HG02885 (cell line): ENCODE measurements at regions not wholly inside any gene's neighbourhood (a gene's known extent, or its start where the extent isn't known, plus 50 kb on each side); places are given as distances from the start of the nearest gene placed in this dataset.

Experiments used
- ATAC-seq: cut with Tn5 transposase; IDR thresholded peaks from one replicate; pipeline ENCODE4 v1.9.1; 2021; ENCODE audit warnings: mild to moderate bottlenecking; ENCODE audit not compliant: unreplicated experiment, poor library complexity

DNA sequence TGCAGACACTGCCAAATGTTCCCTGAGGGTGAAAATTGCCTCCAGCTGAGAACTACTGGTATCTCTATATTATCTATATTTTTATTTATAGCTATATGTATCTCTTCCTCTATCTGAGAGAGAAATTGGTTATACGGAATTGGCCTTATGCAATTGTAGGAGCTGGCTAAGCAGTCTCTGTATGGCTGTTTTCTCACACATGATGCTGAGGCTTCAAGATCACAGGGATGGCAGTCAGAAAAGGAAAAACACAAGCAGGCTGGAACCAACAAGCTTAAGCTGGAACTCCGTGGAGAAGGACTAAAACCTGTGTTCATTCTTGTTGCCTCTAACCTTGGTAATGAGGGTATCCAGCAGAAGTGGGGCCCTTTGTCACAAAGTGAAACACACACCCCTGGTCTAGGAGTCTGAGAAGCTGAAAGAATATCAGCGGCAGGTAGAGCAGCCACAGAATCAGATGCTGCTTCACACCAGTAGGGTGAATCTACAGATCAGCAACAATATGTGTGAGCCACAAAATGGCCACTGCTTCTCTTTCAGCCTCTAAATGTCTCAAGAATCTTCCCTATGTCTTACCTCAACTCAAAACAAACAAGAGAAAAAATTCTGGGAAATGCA lies 166.5 kb upstream of the PPP1R2C start:
- no peak for ATAC-seq

DNA sequence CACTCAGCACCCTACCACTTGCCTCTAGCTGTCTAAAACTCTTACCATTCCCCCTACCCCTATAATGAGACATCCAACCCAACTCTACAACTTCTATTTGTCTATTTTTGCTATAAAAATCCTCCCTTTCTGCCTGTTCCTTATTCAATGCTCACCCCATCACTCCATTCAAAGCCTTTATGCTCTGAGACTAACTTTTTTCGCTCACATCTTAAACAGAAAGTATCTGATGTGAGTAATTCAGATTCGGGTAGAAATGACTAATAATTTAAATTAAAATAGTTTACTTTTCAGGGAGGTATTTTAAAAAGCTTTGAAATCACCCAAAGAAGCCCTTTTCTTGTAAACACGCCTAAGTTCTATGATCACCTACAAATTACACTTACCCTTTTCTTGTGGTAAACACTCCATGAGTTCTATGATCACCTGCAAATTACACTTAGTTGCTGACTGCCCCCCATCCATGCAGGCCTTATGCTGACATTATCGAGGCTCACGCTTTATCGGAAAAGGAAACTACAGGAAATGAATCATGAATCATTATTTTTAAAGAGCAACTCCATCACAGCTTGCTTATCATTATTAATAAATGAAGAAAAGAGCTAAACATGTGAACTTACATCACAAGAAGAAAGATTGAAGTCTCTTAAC lies 168.7 kb upstream of the PPP1R2C start:
- no peak for ATAC-seq

DNA sequence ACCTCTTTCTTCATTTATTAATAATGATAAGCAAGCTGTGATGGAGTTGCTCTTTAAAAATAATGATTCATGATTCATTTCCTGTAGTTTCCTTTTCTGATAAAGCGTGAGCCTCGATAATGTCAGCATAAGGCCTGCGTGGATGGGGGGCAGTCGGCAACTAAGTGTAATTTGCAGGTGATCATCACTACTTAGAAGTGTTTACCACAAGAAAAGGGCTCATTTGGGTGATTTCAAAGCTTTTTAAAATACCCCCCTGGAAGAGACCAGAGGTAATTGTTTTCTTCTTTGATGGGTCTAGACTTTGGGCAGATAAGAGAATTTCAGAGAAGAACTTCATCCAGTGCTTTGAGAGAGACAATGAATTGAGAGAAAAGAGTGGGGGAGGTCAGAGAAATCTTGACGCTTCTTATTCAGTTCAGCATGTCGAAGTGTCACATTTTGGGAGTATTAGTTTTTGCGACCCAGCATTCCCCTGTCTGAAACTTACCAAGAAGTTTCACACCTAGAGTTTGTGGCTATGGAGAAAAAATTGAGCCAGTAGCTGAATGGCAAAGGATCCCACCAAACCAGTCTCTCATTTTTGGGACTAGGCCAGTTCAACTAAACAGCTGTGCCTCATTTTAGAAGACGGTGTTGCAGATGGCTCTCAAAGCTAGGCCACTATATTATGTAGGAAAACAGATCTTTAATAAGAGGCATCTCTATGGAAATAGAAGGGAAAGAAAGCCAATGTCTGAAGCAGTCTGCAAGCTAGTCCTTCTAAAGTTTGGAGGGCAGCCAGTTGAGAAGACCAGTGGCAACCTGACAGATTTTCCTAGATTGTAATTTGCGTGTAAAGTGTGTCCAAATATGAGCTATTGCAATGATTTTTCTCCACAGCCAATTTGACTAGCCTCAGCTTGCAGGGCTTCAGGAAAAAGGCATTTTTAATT lies 171.0 kb upstream of the PPP1R2C start:
- no peak for ATAC-seq

DNA sequence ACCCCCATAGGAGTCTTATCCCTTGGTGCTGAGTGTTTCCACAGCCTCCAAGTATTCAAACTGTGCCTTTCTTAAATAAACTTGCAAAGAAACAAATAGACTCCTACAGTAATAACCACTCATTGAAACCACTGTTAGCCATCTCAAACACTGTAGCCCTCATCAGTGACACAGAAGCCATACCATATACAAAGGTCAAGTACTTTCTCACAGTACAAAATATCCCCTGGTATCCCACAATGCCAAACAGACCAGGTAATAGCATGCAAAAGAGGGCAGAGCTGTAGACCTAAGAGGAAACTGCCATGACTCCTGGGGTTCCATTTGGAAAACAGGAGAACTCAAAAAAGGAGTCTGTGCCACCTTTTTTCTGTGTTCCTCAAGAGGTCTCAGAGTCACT lies 173.8 kb upstream of the PPP1R2C start:
- ATAC-seq, result no peak

DNA sequence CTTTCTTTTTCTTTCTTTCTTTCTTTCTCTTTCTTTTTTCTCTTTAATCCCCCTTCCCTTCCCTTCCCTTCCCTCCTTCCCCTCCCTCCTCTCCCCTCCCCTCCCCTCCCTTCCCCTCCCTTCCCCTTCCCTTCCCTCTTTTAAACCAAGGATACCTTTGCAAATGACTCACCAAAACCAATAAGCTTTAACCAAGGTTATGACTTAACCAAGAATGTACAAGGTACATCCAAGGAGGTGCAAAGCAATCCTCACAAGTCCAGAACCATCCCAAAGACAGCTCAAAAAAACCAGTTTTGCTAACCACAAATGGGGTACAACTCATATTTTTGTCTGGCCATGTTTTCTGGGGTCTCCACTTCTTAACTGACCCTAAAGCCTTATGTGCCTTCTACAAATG lies 174.7 kb upstream of the PPP1R2C start:
- ATAC-seq, result no peak

DNA sequence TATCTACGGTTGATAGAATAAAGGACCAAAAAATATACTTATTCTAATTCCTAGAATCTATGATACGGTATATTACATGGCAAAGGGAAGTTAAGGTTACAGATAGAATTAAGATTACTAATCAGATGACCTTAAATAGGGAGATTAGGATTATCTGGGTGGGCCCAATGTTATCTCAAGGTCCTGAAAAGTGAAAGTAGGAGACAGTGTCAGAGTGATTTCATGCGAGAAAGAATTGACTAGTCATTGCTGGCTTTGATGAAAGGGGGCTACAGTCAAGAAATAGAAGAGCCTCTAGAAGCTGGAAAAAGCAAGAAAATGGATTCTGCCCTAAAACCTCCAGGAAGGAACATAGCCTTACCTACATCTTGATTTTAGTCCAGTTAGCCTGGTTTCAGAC lies 176.9 kb upstream of the PPP1R2C start:
- peak; percentile 27 for ATAC-seq

DNA sequence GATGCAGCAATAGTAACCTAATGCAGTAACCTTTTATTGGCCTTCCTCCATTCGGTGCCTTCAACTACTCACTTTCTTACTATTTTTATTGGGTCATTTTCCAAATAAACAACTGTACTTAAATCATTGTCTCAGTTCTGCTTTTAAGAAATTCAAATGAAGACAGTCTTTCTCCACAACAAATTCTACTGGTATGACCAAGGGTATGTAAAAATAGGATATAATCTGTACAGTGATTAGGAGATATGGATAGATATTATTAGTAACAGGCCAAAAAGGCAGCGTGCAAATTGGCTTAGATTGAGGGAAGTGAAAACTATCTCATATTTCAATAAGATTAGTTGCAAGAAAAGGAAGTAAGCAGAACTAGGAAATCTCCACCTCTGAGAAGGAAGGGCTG lies 177.4 kb upstream of the PPP1R2C start:
- peak; percentile 78 for ATAC-seq

DNA sequence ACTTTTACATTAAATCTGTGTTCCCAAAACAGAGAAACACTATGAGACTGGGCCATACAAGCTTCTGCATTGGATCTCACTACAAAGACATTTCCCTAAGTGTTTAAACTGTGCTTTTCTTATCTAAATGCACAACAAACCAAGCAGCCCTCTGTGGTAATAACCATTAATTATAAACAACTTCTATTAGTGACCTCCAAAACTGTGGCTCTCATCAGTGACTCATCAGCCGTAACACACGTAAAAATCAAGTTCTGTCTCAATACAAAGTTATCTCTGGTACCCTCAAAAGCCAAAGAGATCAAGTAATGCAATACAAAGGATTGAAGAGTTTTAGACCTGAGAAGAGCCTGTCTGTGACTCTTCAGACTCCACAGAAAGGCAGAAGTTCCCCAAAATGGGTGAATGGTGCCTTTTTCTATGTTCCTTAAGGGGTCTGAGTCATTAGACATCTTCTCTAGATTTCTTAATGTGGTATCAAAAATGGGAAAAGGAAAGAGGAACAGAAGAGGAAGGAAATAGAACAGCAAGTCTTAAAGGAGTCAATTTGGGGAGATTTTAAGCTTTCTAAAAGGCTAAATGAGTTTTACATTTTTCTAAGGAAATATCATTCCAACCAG lies 189.8 kb upstream of the PPP1R2C start:
- no peak for ATAC-seq

DNA sequence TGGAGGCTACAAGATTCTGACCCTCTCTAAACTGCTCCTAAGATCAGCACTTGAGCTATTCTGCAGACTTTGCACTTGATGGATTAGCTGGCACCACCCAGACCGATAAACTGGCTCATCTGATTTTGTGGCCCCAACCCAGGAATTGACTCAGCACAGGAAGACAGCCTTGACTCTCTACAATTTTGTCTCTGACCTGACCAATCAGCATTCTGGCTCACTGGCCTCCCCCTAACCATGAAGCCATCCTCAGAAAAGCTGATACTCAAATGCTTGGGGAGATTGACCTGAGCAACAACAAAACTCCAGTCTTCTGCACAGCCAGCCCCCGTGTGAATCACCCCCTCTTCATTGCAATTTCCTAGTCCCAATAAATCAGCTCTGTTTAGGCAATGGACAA lies 195.4 kb upstream of the PPP1R2C start:
- ATAC-seq, result no peak

DNA sequence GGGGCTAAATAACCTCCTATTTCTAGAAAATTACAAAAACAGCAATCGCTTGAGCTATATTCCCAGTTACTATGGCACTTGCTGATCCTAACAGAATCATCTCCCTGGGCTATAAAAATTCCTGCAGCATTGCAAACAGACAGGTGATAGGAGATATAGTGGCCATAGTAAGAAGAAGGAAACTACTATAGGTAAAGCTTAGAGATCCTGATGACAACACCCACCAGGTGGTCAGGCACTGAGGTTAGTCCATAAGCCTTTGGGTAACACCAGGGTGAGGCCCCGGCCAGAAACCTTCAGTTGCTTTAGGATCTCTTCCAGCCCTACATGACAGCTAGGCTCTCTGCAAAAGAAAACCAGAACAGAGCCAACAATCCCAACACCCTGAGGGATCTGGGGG lies 197.9 kb upstream of the PPP1R2C start:
- ATAC-seq, result no peak

DNA sequence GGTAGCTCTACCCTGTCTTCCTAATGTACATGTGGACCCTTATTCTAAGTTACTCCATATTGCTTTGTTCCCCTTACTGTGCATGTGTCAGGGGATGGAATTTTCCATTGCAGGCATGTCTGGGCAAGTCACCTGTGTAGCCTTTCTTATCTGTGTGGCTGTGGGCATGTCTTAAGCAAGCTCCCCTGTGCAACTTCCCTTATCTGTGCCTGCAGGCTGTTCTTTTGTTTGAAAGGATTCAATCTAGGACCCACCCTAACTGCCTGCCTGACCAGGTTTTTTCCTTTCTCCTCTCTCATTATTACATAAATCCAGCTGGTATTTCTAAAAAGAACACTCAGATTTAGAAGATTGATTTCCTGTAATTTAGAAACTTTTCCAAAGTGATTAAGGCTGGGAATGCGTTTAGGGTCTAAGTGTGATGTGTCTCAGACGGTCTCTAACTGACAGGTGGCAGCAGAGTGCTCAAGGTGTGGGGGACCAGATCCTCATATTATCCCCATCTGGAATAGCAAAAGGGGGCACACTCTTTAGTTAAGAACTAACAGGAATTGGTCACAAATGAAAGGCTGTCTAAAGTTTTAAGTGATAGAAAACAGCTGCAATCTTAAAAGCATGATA lies 198.9 kb upstream of the PPP1R2C start:
- no peak for ATAC-seq

DNA sequence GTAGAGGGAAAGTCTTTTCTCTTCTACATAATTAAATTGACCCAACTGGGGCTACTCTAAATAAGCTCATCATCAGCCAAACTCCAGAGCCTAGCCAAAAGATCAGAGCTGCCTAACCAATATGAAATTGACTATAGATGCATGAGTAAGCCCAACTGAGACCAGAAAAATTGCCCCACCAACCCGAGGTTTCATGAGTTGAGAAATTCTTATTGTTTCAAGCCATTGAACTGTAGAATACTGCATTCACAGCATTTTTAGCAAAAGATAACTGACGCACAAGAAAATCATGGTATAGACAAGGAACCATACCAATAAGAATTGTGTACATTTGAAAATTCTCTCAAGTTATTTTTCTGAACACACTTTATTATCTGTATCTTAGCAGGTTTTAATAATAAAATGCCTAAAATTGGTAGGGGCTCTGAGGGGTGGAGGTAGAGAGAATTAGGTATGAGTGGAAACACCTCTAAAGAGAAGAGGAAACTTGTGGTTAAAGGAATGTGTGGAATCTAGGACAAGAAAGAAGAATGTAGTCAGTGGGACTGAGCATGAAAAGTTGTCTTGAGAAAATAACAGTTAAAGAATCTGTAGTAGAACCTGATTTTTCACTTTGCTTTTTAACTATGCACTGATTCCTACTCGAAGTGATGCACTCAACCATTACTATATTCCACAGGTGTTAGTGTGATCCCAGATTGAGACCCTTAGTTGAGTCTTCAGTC lies 200.9 kb upstream of the PPP1R2C start:
- no peak for ATAC-seq

DNA sequence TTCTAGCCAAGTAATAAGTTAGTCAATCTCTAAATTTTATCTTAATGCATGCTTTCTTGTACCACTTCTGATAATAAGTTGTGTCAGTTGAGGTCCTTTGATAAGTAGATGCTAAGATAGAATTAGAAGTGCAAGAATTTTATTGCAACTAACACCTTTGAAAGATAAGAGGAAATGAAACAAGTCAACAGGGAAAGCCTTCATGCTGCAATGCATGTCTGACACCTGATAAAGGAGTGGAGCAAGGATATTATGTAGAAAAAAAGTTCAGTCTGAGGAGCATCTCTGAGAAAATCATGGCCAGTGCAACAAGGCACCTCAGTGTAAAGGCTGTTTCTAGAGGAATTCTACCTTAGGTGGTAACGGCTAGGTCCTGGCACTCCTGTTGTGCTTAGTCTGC lies 210.7 kb upstream of the PPP1R2C start:
- no peak for ATAC-seq

DNA sequence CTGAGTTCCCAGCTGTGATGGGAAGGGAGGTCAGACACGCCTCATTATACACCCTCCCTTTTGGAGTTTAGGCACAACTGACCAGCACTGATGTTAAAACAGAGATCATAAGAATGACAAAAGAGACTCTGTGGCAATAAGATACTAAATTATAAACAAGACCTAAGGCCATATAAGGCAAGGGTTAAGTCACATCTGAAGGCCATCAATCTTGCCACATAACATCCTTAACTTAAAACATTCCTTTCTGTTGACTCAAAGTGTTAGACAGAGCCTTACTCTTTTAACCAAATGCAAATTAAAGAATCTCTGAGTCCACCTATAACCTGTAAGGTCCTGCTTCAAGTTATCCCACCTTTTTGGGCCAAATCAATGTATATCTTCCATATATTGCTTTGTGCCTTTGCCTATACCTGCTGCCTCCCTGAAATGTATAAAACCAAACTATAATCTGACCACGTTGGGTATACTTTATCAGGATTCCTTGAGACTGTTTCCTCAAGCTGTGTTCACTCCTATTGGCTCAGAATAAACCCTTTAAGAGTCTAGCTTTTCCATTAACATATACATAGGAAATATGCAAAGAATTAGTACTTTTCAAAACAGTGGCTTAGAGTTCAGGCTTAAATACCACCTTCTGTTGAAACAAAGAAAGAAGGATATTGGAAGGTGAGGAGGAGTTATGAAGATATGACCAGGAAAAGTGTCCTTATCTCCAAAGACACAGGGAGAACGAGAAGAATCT lies 214.4 kb upstream of the PPP1R2C start:
- no peak for ATAC-seq

DNA sequence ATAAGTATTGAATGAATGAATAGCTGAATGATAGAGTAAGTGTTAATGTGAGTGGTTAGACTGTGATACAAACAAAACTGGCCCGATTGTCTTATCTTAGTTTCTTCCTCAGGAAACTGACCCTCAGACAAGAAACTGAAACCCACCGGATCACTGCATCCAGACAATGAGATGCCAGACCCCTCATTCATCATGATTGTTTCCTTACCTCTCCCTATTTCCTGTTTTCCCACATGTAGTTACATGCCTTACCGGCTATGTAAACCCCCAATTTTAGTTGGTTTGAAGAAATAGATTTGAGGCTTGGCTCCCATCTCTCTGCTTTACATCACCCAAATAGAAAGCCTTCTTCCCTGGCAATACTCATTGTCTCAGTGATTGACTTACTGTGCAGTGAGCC lies 218.9 kb upstream of the PPP1R2C start:
- ATAC-seq, result no peak

DNA sequence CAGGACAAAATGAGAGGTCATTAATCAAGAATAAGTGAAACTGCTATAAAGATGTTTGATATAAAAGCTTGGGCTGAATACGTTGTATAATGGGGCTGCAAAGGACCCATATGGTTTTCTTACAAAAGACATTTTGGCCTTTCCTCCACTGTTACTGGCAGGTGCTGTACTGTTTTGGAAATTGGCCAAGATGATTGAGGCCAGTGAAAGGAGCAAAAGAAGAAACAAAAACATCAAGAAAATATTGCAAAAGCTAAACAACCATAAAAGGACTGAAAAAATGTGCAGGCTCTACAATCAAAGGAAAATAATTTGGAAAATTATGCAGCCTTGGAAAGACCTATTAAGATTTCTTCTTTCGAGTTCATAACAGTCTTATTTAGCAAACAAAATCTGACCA lies 222.2 kb upstream of the PPP1R2C start:
- no peak for ATAC-seq

DNA sequence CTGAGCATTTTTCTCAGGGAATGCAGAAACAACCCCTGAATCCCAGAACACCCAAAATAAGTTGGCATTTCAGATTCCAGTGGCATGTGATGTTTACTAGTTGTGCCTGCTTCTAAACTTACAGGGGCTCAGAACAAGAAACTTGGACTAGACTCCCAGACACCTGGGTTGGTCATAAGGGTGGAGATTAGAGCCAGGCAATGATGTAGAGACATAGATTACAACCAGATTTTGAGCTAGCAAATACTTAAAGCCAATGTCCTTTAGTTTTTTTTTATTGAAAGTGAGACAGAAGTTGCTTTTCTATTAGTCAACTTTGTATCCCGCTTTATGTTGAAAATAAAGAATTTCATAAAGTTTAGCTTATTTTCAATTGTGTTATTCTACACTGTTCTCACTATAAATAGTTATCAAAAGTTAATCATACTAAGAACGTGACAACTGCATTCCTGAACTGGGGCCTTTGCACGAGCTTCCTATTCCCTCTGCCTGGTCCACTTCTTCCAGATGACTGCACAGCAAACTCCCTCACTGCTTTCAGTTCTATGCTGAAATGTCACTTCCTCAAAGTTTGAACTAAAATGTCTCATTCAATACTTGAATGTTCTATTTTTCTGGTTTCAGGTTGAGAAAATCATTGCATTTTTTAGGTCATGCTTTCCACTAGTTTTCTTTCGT lies 224.7 kb upstream of the PPP1R2C start:
- peak; percentile 82 for ATAC-seq

DNA sequence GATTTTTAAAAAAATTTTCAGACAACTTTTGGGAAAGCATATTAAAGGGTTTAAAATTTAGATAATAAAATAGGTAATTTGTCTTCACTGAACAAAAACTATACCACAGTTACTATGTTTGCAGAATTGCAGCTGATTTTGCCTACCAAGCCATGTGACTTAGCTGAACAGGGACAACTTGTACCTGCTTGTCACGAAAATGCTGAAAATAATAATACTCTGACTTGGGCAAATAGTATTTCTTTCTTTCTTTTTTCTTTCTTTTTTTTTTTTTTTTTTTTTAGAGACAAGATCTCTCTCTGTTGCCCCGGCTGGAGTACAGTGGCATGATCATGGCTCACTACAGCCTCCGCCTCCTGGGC lies 225.2 kb upstream of the PPP1R2C start:
- peak; percentile 34 for ATAC-seq

DNA sequence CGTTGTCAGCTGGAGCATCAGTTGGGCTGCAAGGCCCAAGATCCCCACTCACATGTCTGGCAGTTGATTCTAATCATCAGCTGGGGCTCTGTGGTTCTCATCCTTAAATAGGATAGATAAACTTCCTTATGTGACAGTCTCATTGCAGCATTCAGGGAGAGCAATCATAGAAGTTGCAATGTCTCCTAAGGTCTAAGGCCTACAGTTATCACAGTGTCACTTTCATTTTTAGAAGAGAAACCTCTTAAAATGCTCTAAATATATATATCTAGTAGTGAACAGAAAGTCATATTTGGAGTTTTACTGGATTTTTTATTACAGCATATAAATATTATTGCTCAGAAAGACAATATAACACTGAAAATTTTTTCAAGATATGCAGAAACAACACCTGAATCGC lies 226.0 kb upstream of the PPP1R2C start:
- peak; percentile 40 for ATAC-seq
